Breast epithelium (tissue), 4 donors: ENCODE measurements at regions not wholly inside any gene's neighbourhood (a gene's known extent, or its start where the extent isn't known, plus 50 kb on each side); places are given as distances from the start of the nearest gene placed in this dataset.
"Not testable (repeated sequence)": the region's sequence is repeated elsewhere in the genome, so short reads cannot be mapped to it uniquely, and the experiment has no call there.

Experiments
- DNase-seq, 2 donors: peaks; one replicate each; pipeline ENCODE4 v3.0.0-alpha.2; 2019; ENCODE audit warnings: low spot score in 2 of 2
- H3K27ac ChIP-seq, 2 donors: fragments of 200-600 bp; sonication (generic) in 1 of 2; one replicate each; pipeline ENCODE4 v1.5.1; 2016 to 2019; ENCODE audit warnings: mild to moderate bottlenecking in 1 of 2
- H3K27me3 ChIP-seq, 2 donors: fragments of 200-600 bp; sonication (generic) in 1 of 2; one replicate each; pipeline versions ENCODE4 v1.5.1 to v1.6.0; 2017 to 2019; ENCODE audit warnings: control low read depth in 1 of 2, mild to moderate bottlenecking in 1 of 2
- H3K36me3 ChIP-seq: fragments of 200-600 bp; one replicate; pipeline ENCODE4 v1.5.1; 2019
- H3K4me1 ChIP-seq, 2 donors: fragments of 200-600 bp; sonication (generic); one replicate each; pipeline ENCODE4 v1.5.1; 2016 to 2019; ENCODE audit warnings: control low read depth in 1 of 2
- H3K4me3 ChIP-seq, 3 donors: fragments of 200-600 bp; sonication (generic); 1 replicate in 2 of 3; 2 replicates in 1 of 3; pipeline ENCODE4 v1.5.1; 2016 to 2019; ENCODE audit warnings: mild to moderate bottlenecking in 3 of 3, moderate library complexity in 2 of 3
- H3K9me3 ChIP-seq, 2 donors: fragments of 200-600 bp; sonication (generic) in 1 of 2; one replicate each; pipeline ENCODE4 v1.5.1; 2016 to 2019; ENCODE audit warnings: control low read depth in 1 of 2
- CTCF ChIP-seq, 3 donors: fragments of 450-650 bp; IDR thresholded peaks; one replicate each; pipeline ENCODE4 v1.5.1; 2016 to 2017; ENCODE audit warnings: antibody characterized with exemption in 3 of 3, mild to moderate bottlenecking in 3 of 3, moderate library complexity in 3 of 3
- POLR2A ChIP-seq: fragments of 450-650 bp; IDR thresholded peaks from one replicate; pipeline ENCODE4 v1.6.1; 2016; ENCODE audit warnings: antibody characterized with exemption, mild to moderate bottlenecking, moderate library complexity
- POLR2AphosphoS5 ChIP-seq, 3 donors: sonication (generic); formaldehyde crosslinking; IDR thresholded peaks; one replicate each; pipeline ENCODE4 v1.6.1; 2017; ENCODE audit warnings: antibody characterized with exemption in 3 of 3
- intact Hi-C: fragments of 100-400 bp; cut with DNase I; formaldehyde crosslinking; loops from one replicate; pipeline ENCODE4 v1.15.1; 2023; ENCODE audit warnings: low total_unique reads

DNA sequence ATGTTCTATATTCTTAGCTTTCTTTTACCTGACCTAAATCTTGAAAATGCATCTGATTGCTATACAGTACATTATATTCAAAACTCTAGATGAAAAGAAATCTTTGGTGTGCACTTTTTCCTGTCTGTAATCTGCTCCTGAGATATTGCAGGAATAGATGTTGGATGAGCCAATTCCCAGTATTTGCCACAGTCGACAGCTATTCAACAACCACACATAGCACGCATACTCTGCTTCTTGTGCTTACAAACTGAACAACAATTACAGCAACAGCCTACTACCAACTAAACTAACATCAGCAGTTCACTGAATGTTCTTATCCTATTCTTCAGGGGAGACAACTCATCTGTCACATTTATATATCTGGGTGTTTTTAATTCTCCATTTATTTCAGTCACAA lies 573.9 kb upstream of the GRID2 start:
- H3K36me3 ChIP-seq, result no peaks in the 10 kb centered on the region
- no peak overlapping the region for H3K4me3 ChIP-seq
- DNase-seq, result no peak
- H3K9me3 ChIP-seq, result no peaks in the 10 kb centered on the region
- no peaks in the 10 kb centered on the region for H3K27me3 ChIP-seq
- TF ChIP-seq CTCF (IDR thresholded peaks at IDR 0.05) (no peak), POLR2AphosphoS5 (IDR thresholded peaks at IDR 0.05) (no peak), POLR2A (no peak)
- no peak overlapping the region for H3K27ac ChIP-seq
- no peaks in the 10 kb centered on the region for H3K4me1 ChIP-seq
- intact Hi-C loops, result no loop called here

DNA sequence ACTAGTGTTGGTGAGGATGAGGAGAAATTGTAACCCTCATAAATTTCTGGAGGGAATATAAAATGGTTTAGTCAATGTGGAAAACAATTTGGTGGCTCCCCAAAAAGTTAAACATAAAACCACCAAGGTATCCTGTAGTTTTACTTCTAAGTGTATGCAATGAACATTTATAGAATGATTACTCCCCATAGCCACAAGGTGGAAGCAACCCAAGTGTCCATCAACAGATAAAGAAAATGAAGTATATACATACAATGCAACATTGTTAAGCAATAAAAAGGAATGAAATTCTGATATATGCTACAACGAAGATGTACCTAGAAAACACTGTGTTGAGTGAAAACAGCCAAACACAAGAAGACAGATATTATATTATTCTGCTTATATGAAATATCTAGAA lies 569.1 kb upstream of the GRID2 start:
- H3K27me3 ChIP-seq, result no peaks in the 10 kb centered on the region
- H3K9me3 ChIP-seq, result no peaks in the 10 kb centered on the region
- no peak for DNase-seq
- TF ChIP-seq POLR2A (no peak), CTCF (IDR thresholded peaks at IDR 0.05) (no peak), POLR2AphosphoS5 (IDR thresholded peaks at IDR 0.05) (no peak)
- intact Hi-C loops, result no loop called here
- H3K4me1 ChIP-seq, result no peaks in the 10 kb centered on the region
- no peaks in the 10 kb centered on the region for H3K36me3 ChIP-seq
- no peak overlapping the region for H3K4me3 ChIP-seq
- H3K27ac ChIP-seq, result no peak overlapping the region

DNA sequence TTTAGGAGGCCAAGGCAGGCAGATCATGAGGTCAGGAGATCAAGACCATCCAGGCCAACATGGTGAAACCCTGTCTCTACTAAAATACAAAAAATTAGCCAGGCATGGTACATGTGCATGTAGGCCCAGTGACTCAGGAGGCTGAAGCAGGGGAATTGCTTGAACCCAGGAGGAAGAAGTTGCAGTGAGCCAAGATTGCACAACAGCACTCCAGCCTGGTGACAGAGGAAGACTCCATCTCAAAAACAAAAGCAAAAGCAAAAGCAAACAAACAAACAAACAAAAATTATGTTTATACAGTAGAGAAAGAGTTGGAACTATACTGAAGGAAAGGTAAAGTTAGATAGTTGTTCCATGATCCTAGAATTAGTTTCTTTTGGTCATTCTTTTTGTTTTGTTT lies 564.9 kb upstream of the GRID2 start:
- intact Hi-C loops, H3K36me3 ChIP-seq, H3K9me3 ChIP-seq, H3K27ac ChIP-seq, H3K4me1 ChIP-seq, DNase-seq, H3K27me3 ChIP-seq, H3K4me3 ChIP-seq: not testable (repeated sequence)

GRCh38 chr4:91746551-91746950 lies 557.2 kb upstream of the GRID2 start:
- H3K27me3 ChIP-seq, result no peaks in the 10 kb centered on the region
- no peaks in the 10 kb centered on the region for H3K9me3 ChIP-seq

GRCh38 chr4:91751961-91752360 lies 551.8 kb upstream of the GRID2 start:
- intact Hi-C loops, result no loop called here
- H3K27ac ChIP-seq, result no peak overlapping the region
- TF ChIP-seq CTCF (IDR thresholded peaks at IDR 0.05), result no peak

More at GRCh38 chr4:91746551-91746950, 557.2 kb upstream of the GRID2 start:
- no peak overlapping the region for H3K27ac ChIP-seq
- H3K4me1 ChIP-seq, result no peaks in the 10 kb centered on the region
- intact Hi-C loops, result no loop called here
- no peaks in the 10 kb centered on the region for H3K36me3 ChIP-seq
- DNase-seq, result no peak
- H3K4me3 ChIP-seq, result no peak overlapping the region
- TF ChIP-seq POLR2AphosphoS5 (IDR thresholded peaks at IDR 0.05) (no peak), CTCF (IDR thresholded peaks at IDR 0.05) (no peak), POLR2A (no peak)

GRCh38 chr4:91754716-91755115 lies 549.0 kb upstream of the GRID2 start:
- Histone ChIP-seq H3K4me1 (no peaks in the 10 kb centered on the region), H3K27me3 (no peaks in the 10 kb centered on the region), H3K36me3 (no peaks in the 10 kb centered on the region), H3K4me3 (no peak overlapping the region), H3K9me3 (no peaks in the 10 kb centered on the region), H3K27ac (no peak overlapping the region)
- DNase-seq, result no peak
- TF ChIP-seq CTCF (IDR thresholded peaks at IDR 0.05) (no peak), POLR2A (no peak), POLR2AphosphoS5 (IDR thresholded peaks at IDR 0.05) (no peak)
- intact Hi-C loops, result no loop called here

More at GRCh38 chr4:91751961-91752360, 551.8 kb upstream of the GRID2 start:
- DNase-seq, result no peak
- Histone ChIP-seq H3K9me3 (no peaks in the 10 kb centered on the region), H3K4me1 (no peaks in the 10 kb centered on the region), H3K4me3 (no peak overlapping the region), H3K27me3 (no peaks in the 10 kb centered on the region), H3K36me3 (no peaks in the 10 kb centered on the region)
